Sigmoid colon (tissue), 3 donors: ENCODE measurements at regions not wholly inside any gene's neighbourhood (a gene's known extent, or its start where the extent isn't known, plus 50 kb on each side); places are given as distances from the start of the nearest gene placed in this dataset.

ENCODE experiments used
- CTCF ChIP-seq, 4 experiments: fragments of 450-650 bp in 3 of 4; fragments of 200-600 bp in 1 of 4; IDR thresholded peaks; one replicate each; pipeline ENCODE4 v1.5.1; 2016 to 2019; ENCODE audit warnings: antibody characterized with exemption in 4 of 4, mild to moderate bottlenecking in 3 of 4, moderate library complexity in 2 of 4
- POLR2A ChIP-seq, 2 donors: fragments of 450-650 bp; IDR thresholded peaks; one replicate each; pipeline ENCODE4 v1.6.1; 2016; ENCODE audit warnings: antibody characterized with exemption in 2 of 2, mild to moderate bottlenecking in 2 of 2, moderate library complexity in 2 of 2

GRCh38 chr13:73514208-73514607, 455.4 kb downstream of the KLF5 start:
- TF ChIP-seq CTCF (IDR thresholded peaks at IDR 0.05), result no peak
- TF ChIP-seq POLR2A (IDR thresholded peaks at IDR 0.05), result no peak
